ENCODE measurements at regions not wholly inside any gene's neighbourhood (a gene's known extent, or its start where the extent isn't known, plus 50 kb on each side); places are given as distances from the start of the nearest gene placed in this dataset.

GRCh38 chr10:91036807-91037411 is 116.0 kb upstream of the ANKRD1 start:
- no peak for DNase-seq (ENCODE audit: low spot score)

- DNase-seq (ENCODE audit: low spot score), result no peak
Observed at GRCh38 chr10:91038971-91039370, 118.1 kb upstream of the ANKRD1 start.

- no peak for DNase-seq (ENCODE audit: low spot score)
Observed at GRCh38 chr10:91040343-91040742, 119.5 kb upstream of the ANKRD1 start.

- no peak for DNase-seq (ENCODE audit: low spot score)
Observed at GRCh38 chr10:91042069-91042468, 121.2 kb upstream of the ANKRD1 start.

GRCh38 chr10:91043173-91043910 is 122.5 kb upstream of the ANKRD1 start:
- no peak for DNase-seq (ENCODE audit: low spot score)

- no peak for DNase-seq (ENCODE audit: low spot score)
Observed at GRCh38 chr10:91046869-91047268, 126.0 kb upstream of the ANKRD1 start.

- DNase-seq (ENCODE audit: low spot score), result no peak
Observed at GRCh38 chr10:91048380-91048779, 127.5 kb upstream of the ANKRD1 start.

- DNase-seq (ENCODE audit: low spot score), result no peak
Observed at GRCh38 chr10:91049296-91049987, 128.6 kb upstream of the ANKRD1 start.

- DNase-seq (ENCODE audit: low spot score), result no peak
Observed at GRCh38 chr10:91049988-91050360, 129.1 kb upstream of the ANKRD1 start.

GRCh38 chr10:91050371-91051034 is 129.6 kb upstream of the ANKRD1 start:
- no peak for DNase-seq (ENCODE audit: low spot score)

GRCh38 chr10:91051829-91052228 is 130.9 kb upstream of the ANKRD1 start:
- DNase-seq (ENCODE audit: low spot score), result no peak

GRCh38 chr10:91054325-91054724 is 133.4 kb upstream of the ANKRD1 start:
- no peak for DNase-seq (ENCODE audit: low spot score)

- DNase-seq (ENCODE audit: low spot score), result no peak
Observed at GRCh38 chr10:91061187-91061586, 140.3 kb upstream of the ANKRD1 start.

GRCh38 chr10:91061608-91062007 is 140.7 kb upstream of the ANKRD1 start:
- no peak for DNase-seq (ENCODE audit: low spot score)

- DNase-seq (ENCODE audit: low spot score), result no peak
Observed at GRCh38 chr10:91062091-91062490, 141.2 kb upstream of the ANKRD1 start.

- no peak for DNase-seq (ENCODE audit: low spot score)
Observed at GRCh38 chr10:91071786-91072185, 148.7 kb upstream of the PCGF5 start.

GRCh38 chr10:91073286-91073979 is 147.0 kb upstream of the PCGF5 start:
- no peak for DNase-seq (ENCODE audit: low spot score)

GRCh38 chr10:91076991-91077548 is 143.4 kb upstream of the PCGF5 start:
- no peak for DNase-seq (ENCODE audit: low spot score)

- DNase-seq (ENCODE audit: low spot score), result no peak
Observed at GRCh38 chr10:91077549-91078071, 142.9 kb upstream of the PCGF5 start.

- DNase-seq (ENCODE audit: low spot score), result no peak
Observed at GRCh38 chr10:91080776-91081175, 139.7 kb upstream of the PCGF5 start.

- DNase-seq (ENCODE audit: low spot score), result no peak
Observed at GRCh38 chr10:91082447-91082846, 138.0 kb upstream of the PCGF5 start.
